ENCODE measurements at regions not wholly inside any gene's neighbourhood (a gene's known extent, or its start where the extent isn't known, plus 50 kb on each side); places are given as distances from the start of the nearest gene placed in this dataset.

- TF ChIP-seq CTCF (IDR thresholded peaks at IDR 0.05): no peak
- no peak for TF ChIP-seq POLR2AphosphoS5 (IDR thresholded peaks at IDR 0.05; ENCODE audit: insufficient read depth in 1 of 2, low read depth in 1 of 2)
Measured at GRCh38 chr2:120545521-120546047, 190.1 kb upstream of the GLI2 start.

Measured in vagina (tissue), 2 donors.